ENCODE measurements at regions not wholly inside any gene's neighbourhood (a gene's known extent, or its start where the extent isn't known, plus 50 kb on each side); places are given as distances from the start of the nearest gene placed in this dataset.

DNA sequence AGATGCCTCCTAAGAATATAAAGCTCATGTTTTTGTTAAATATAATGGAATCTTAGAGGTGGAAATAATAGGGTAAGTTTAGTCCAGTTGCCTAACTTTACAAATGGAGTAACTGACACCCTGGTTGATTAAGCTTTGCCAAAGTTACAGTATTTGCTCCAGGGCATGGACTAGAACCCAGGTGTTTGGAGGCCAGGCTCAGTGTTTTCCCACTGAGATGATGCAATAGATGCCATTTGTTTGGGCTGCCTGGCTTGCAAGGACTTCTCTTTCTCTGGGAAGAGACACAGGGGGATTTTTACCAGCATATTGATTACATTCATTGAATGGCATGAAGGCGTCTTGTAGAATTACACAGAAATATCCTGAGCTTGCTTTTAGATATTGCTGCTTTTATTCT, 397.8 kb downstream of the SLC4A3 start:
- H3K27ac Mint-ChIP-seq, result no peak overlapping the region
- H3K27me3 Mint-ChIP-seq (ENCODE audit: low read depth), result no peaks in the 10 kb centered on the region
- DNase-seq (ENCODE audit: low spot score) (no peak), ATAC-seq (no peak)
- H3K4me1 Mint-ChIP-seq, result no peaks in the 10 kb centered on the region
- ChIA-PET POLR2A (no interaction called here), CTCF (no interaction called here)
- H3K9me3 Mint-ChIP-seq, result peaks cover 13% of the 10 kb centered on the region
- no peak overlapping the region for H3K4me3 Mint-ChIP-seq
- no peak for TF ChIP-seq TP53 (CRISPR knock-in tag; IDR thresholded peaks at IDR 0.05)
- TF ChIP-seq TEAD4 (CRISPR knock-in tag; IDR thresholded peaks at IDR 0.05), result no peak
- TF ChIP-seq, protein P1, sequence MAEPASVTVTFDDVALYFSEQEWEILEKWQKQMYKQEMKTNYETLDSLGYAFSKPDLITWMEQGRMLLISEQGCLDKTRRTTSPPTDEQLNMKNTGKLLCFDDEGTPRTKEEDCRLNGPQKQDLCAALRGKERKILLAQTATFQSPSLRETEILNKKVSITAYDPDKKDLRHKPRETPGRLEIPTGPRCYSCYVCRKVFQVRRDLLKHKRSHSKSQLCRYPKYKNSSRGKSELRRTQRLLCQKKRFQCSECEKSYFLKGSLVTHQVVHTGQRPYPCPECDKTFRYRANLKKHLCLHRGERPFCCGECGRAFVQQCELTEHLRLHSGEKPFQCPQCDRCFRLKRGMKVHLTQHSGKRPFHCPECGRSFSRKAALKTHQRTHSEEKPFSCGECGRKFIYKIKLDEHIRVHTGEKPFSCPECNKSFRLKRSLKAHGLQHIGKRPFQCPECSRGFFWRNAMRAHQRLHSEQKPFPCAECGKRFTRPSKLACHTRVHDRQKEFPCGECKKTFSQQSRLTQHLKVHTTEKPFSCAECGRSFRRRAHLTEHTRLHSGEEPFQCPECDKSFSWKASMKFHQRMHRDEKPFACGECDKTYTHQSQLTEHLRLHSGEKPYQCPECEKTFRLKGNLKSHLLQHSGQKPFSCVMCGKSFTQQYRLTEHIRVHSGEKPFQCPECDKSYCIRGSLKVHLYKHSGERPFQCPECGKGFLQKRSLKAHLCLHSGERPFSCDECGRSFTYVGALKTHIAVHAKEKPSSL (CRISPR knock-in tag; conservative IDR thresholded peaks at IDR 0.05), result no peak
- no peak for TF ChIP-seq ZNF396 (CRISPR knock-in tag; IDR thresholded peaks at IDR 0.05; ENCODE audit: borderline replicate concordance)
- no peak for TF ChIP-seq TEAD1 (CRISPR knock-in tag; IDR thresholded peaks at IDR 0.05)
- TF ChIP-seq, protein P2, sequence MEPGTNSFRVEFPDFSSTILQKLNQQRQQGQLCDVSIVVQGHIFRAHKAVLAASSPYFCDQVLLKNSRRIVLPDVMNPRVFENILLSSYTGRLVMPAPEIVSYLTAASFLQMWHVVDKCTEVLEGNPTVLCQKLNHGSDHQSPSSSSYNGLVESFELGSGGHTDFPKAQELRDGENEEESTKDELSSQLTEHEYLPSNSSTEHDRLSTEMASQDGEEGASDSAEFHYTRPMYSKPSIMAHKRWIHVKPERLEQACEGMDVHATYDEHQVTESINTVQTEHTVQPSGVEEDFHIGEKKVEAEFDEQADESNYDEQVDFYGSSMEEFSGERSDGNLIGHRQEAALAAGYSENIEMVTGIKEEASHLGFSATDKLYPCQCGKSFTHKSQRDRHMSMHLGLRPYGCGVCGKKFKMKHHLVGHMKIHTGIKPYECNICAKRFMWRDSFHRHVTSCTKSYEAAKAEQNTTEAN (CRISPR knock-in tag; IDR thresholded peaks at IDR 0.05), result no peak
- TF ChIP-seq, protein P3, sequence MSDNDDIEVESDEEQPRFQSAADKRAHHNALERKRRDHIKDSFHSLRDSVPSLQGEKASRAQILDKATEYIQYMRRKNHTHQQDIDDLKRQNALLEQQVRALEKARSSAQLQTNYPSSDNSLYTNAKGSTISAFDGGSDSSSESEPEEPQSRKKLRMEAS (CRISPR knock-in tag; IDR thresholded peaks at IDR 0.05), result no peak
- TF ChIP-seq, protein P4, sequence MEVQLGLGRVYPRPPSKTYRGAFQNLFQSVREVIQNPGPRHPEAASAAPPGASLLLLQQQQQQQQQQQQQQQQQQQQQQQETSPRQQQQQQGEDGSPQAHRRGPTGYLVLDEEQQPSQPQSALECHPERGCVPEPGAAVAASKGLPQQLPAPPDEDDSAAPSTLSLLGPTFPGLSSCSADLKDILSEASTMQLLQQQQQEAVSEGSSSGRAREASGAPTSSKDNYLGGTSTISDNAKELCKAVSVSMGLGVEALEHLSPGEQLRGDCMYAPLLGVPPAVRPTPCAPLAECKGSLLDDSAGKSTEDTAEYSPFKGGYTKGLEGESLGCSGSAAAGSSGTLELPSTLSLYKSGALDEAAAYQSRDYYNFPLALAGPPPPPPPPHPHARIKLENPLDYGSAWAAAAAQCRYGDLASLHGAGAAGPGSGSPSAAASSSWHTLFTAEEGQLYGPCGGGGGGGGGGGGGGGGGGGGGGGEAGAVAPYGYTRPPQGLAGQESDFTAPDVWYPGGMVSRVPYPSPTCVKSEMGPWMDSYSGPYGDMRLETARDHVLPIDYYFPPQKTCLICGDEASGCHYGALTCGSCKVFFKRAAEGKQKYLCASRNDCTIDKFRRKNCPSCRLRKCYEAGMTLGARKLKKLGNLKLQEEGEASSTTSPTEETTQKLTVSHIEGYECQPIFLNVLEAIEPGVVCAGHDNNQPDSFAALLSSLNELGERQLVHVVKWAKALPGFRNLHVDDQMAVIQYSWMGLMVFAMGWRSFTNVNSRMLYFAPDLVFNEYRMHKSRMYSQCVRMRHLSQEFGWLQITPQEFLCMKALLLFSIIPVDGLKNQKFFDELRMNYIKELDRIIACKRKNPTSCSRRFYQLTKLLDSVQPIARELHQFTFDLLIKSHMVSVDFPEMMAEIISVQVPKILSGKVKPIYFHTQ (CRISPR knock-in tag; IDR thresholded peaks at IDR 0.05), result no peak
- TF ChIP-seq, protein P5, sequence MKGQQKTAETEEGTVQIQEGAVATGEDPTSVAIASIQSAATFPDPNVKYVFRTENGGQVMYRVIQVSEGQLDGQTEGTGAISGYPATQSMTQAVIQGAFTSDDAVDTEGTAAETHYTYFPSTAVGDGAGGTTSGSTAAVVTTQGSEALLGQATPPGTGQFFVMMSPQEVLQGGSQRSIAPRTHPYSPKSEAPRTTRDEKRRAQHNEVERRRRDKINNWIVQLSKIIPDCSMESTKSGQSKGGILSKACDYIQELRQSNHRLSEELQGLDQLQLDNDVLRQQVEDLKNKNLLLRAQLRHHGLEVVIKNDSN (CRISPR knock-in tag; IDR thresholded peaks at IDR 0.05), result no peak
- TF ChIP-seq, protein P6, sequence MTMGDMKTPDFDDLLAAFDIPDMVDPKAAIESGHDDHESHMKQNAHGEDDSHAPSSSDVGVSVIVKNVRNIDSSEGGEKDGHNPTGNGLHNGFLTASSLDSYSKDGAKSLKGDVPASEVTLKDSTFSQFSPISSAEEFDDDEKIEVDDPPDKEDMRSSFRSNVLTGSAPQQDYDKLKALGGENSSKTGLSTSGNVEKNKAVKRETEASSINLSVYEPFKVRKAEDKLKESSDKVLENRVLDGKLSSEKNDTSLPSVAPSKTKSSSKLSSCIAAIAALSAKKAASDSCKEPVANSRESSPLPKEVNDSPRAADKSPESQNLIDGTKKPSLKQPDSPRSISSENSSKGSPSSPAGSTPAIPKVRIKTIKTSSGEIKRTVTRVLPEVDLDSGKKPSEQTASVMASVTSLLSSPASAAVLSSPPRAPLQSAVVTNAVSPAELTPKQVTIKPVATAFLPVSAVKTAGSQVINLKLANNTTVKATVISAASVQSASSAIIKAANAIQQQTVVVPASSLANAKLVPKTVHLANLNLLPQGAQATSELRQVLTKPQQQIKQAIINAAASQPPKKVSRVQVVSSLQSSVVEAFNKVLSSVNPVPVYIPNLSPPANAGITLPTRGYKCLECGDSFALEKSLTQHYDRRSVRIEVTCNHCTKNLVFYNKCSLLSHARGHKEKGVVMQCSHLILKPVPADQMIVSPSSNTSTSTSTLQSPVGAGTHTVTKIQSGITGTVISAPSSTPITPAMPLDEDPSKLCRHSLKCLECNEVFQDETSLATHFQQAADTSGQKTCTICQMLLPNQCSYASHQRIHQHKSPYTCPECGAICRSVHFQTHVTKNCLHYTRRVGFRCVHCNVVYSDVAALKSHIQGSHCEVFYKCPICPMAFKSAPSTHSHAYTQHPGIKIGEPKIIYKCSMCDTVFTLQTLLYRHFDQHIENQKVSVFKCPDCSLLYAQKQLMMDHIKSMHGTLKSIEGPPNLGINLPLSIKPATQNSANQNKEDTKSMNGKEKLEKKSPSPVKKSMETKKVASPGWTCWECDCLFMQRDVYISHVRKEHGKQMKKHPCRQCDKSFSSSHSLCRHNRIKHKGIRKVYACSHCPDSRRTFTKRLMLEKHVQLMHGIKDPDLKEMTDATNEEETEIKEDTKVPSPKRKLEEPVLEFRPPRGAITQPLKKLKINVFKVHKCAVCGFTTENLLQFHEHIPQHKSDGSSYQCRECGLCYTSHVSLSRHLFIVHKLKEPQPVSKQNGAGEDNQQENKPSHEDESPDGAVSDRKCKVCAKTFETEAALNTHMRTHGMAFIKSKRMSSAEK (CRISPR knock-in tag; IDR thresholded peaks at IDR 0.05; ENCODE audit: borderline replicate concordance), result no peak
- no peak for TF ChIP-seq ZNF121 (CRISPR knock-in tag; IDR thresholded peaks at IDR 0.05)
- no peak for TF ChIP-seq CREB1 (CRISPR knock-in tag; IDR thresholded peaks at IDR 0.05)
- no peak for TF ChIP-seq HMGA2 (CRISPR knock-in tag; IDR thresholded peaks at IDR 0.05)
- no peak for TF ChIP-seq ZNF263 (CRISPR knock-in tag; IDR thresholded peaks at IDR 0.05; ENCODE audit: low read depth)
- H3K36me3 Mint-ChIP-seq, result 0 out of 2 replicates have a peak, but pooled peaks cover 2% of the 10 kb centered on the region

DNA sequence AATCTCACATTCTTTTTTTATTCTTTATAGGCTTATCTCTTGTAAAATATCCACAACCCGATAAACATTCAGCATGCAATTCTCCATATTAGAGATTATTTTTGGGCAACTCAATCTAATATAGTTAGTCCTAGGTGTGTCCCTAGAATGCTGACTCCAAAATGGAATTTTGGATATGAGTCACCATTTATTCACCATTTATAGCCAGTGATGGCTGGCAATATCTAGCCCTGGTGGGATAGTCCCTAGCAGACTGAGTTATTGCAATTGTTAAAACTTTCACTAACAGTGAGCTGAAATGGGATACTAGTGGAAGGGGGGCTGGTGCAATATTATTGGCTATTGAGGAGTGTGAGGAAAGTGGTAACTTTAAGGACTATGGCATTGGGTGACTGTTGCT, 401.6 kb downstream of the SLC4A3 start:
- Mint-ChIP-seq H3K36me3 (0 out of 2 replicates have a peak, but pooled peaks cover under 1% of the 10 kb centered on the region), H3K4me1 (peaks cover 7% of the 10 kb centered on the region), H3K27ac (no peak overlapping the region), H3K27me3 (ENCODE audit: low read depth) (no peaks in the 10 kb centered on the region), H3K4me3 (no peak overlapping the region), H3K9me3 (peaks cover 17% of the 10 kb centered on the region)
- ATAC-seq (no peak), DNase-seq (ENCODE audit: low spot score) (no peak)
- POLR2A ChIA-PET, result no interaction called here
- CTCF ChIA-PET, result no interaction called here
- TF ChIP-seq TCF7 (CRISPR knock-in tag; IDR thresholded peaks at IDR 0.05; ENCODE audit: low read depth) (no peak), ZNF219 (CRISPR knock-in tag; IDR thresholded peaks at IDR 0.05; ENCODE audit: borderline replicate concordance) (no peak), HMGA2 (CRISPR knock-in tag; IDR thresholded peaks at IDR 0.05) (no peak), SP1 (CRISPR knock-in tag; conservative IDR thresholded peaks at IDR 0.05) (no peak), PRRX2 (CRISPR knock-in tag; IDR thresholded peaks at IDR 0.05) (no peak), NFATC4 (CRISPR knock-in tag; IDR thresholded peaks at IDR 0.05) (no peak)
- TF ChIP-seq, protein P7, sequence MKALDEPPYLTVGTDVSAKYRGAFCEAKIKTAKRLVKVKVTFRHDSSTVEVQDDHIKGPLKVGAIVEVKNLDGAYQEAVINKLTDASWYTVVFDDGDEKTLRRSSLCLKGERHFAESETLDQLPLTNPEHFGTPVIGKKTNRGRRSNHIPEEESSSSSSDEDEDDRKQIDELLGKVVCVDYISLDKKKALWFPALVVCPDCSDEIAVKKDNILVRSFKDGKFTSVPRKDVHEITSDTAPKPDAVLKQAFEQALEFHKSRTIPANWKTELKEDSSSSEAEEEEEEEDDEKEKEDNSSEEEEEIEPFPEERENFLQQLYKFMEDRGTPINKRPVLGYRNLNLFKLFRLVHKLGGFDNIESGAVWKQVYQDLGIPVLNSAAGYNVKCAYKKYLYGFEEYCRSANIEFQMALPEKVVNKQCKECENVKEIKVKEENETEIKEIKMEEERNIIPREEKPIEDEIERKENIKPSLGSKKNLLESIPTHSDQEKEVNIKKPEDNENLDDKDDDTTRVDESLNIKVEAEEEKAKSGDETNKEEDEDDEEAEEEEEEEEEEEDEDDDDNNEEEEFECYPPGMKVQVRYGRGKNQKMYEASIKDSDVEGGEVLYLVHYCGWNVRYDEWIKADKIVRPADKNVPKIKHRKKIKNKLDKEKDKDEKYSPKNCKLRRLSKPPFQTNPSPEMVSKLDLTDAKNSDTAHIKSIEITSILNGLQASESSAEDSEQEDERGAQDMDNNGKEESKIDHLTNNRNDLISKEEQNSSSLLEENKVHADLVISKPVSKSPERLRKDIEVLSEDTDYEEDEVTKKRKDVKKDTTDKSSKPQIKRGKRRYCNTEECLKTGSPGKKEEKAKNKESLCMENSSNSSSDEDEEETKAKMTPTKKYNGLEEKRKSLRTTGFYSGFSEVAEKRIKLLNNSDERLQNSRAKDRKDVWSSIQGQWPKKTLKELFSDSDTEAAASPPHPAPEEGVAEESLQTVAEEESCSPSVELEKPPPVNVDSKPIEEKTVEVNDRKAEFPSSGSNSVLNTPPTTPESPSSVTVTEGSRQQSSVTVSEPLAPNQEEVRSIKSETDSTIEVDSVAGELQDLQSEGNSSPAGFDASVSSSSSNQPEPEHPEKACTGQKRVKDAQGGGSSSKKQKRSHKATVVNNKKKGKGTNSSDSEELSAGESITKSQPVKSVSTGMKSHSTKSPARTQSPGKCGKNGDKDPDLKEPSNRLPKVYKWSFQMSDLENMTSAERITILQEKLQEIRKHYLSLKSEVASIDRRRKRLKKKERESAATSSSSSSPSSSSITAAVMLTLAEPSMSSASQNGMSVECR (CRISPR knock-in tag; IDR thresholded peaks at IDR 0.05; ENCODE audit: borderline replicate concordance), result no peak

All from WTC11 (cell line).